ENCODE measurements at regions not wholly inside any gene's neighbourhood (a gene's known extent, or its start where the extent isn't known, plus 50 kb on each side); places are given as distances from the start of the nearest gene placed in this dataset.

DNA sequence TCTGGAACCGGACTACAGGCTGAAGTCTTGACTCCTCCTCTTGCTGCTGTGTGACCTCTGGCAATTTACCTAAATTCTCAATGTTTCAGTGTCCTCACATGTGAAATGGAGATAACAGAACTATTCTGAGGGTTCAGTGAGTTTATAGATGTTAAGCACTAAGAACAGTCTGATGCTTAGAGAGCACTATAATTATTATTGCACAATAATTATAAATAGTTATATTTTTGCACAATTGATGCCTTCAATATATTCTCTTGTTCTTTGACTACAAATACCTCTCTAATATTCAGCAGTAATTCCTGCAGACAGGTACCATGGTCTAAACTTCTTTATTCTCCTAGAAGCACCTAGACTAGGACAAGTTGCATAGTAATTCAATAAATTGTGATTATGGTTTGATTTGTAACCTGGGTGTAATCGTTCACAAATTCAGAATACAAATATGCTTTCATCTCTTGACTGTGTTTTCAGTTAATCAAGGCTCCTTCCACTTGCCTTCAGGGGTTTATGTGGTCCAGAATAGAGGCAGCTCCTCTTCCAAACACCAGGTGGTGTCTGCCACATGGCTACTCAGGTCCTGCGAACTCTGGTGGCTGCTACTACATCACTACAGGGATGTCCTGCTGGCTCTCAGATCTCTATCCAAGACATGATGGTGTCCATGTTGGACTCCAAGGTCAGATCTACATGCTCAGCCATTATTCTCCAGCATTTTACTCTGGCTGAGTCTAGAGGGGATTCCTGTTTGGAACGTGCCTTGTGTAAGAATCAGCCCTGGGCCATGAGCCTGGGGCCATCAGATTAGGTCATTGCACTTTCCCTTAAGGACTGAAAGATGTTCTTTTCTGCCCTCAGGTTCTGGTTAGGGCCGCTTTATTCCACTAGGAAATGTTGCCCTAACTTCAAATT is 103.4 kb downstream of the QRFPR start:
- no peak for DNase-seq (ENCODE audit: low spot score)

DNA sequence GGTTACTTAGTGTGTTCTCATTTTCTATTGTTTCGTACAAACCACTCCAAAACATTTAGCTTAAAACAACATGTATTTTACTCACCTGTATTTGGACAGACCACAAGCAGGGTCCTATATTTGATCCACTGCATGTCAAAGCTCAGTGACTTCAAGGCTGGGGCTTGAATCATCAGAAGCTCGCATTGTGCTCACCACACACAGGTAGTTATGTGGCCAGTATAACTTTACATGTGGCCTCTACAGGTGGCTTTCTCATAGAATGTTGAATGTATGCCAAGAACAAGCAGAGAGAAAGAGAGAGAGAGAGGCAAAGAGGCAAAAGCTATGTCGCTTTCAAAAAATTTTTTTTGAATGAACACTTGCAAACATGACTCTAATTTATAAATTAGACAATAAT is 107.6 kb downstream of the QRFPR start:
- no peak for DNase-seq (ENCODE audit: low spot score)

DNA sequence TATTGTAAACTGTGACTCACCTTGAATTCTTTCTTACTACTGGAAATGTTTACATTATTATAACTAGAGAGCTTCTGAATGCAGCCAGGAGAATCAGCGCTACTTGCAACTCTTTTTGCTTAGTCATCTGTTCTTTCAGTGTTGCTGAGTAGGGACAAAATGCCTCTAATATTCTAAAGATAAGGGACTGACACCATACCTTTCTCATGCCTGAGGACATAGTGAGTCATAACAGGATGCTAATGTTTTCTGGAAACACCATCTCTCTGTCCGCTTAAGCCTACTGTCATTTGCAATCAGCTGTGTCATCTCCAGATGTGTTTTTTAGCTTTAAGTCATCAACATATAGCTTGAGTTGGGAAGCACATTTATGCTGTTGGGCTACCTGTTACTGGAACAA is 108.3 kb downstream of the QRFPR start:
- DNase-seq (ENCODE audit: low spot score): peak; percentile 23

DNA sequence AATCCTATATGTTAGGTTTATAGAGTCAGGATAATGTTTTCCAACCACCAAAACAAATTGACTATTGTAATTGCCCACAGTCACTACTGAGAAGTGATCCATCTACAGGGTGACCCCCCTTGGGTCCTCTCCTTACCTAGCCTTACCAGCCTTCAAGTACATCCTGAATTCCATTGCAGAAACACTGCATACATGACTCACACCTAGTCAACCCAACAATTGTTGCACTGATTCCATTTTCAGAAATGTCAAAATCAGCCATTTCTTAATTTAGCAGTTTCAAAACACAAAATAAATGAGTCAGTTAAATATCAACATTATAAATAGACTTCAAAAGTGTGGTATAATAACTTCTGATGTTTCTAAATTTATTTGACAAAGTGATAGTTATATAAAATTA is 106.3 kb upstream of the TNIP3 start:
- DNase-seq (ENCODE audit: low spot score): no peak

DNA sequence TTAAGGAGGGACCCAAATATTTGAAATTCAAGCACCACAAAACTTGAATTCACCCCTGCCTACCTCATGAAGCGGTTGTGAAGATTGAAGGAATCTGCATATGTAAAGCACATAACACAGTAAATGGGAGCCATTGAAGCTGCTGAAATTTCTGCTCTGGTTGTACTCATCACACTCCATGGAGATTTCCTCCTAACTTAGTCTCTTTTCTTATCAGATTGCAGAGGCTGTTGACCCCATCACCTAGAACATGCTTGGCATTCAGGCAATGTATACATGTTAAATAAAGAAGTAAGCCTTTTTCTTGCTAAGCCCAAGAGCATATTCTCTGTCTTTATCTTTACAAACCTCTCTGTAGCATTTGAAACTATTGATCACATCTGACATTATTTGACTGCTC is 104.9 kb upstream of the TNIP3 start:
- no peak for DNase-seq (ENCODE audit: low spot score)

DNA sequence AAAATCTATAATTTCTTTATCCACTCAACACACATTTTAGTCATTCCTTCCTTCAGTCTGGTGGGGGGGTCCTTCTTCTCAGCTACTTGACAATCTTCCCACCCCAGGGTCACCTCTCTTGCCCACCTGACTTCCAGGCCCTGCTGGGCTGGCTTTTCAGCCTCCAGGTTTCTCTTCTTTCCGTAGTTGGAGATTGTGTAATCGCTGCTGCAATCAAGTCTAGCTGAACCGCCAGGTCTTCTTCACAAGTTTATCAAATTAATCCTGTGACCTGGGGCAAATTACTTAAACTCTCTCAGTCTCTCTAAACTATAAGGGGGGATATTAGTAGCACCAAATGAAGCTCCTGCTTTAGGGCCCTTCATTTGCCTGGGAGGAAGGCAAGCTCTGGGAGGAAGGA is 102.9 kb upstream of the TNIP3 start:
- no peak for DNase-seq (ENCODE audit: low spot score)

DNA sequence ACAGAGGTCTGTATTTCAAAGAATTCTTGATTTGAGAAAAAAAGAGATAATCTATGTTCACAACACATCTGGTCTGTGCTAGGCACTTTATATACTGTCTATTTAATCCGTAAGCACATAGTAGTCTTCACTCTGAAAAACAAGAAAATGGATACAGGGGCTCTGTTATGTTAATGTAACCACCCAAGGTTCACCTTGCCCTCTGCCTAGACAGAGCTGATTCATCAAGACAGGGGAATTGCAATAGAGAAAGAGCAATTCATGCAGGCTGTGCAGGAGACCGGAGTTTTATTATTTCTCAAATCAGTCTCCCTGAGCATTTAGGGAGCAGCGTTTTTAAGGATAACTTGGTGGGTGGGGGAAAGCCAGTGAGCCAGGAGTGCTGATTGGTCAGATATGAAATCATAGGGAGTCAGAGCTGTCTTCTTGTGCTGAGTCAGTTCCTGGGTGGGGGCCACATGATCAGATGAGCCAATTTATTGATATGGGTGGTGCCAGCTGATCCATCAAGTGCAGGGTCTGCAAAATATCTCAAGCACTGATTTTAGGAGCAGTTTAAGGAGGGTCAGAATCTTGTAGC is 92.9 kb upstream of the TNIP3 start:
- no peak for DNase-seq (ENCODE audit: low spot score)

DNA sequence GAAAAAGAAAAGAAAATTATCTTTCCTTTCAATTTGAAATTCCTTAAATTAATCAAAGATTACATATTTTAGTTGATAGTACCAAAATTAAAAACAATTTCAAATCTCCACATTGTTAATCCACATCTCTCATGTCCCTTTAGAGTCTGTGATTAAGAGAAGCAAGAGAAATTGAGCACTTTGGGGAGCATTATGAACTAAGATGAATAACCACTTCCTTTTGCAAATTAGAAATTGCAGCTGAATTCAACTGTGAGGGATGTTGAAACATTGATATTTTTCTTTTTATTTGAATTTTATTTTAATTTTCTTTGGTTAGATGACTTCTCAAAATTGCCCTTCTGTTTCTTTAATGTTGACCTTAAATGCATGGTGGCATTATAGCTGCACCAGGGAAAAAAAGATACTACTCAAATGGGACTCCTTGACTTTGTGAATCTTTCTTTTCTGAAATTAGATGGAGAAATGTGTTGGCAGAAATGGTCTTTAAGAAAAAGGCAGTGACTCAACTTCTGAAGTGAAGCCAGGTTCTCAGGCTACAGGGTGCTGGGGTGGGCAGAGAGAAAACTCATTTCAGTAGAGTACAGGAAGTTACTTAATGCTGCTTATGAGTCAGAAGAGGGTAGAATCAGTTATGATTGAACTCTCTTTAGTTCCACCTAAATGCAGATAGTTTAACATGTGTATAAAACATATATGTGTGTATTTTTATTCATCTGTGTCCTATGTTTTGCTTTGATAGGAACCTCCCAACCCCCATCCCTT is 92.0 kb upstream of the TNIP3 start:
- DNase-seq (ENCODE audit: low spot score): peak; percentile 74

DNA sequence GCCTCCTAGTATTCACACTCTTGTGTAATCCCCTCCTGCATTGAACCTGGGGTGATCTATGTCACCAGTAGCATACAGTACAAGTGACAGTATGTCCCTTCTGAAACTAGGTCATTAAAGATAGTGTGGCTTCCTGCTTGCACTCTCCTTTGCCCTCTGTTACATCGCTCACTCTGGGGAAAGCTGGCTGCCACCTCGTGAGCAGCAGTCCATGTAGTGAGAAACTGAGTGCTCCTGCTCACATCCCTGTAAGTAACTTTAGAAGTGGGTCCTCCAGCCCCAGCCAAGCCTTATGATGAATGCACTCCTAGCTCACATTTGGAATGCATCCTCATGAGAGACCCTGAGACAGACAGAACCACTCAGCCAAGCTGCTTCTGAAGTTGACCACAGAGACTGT is 89.8 kb upstream of the TNIP3 start:
- peak; percentile 40 for DNase-seq (ENCODE audit: low spot score)

DNA sequence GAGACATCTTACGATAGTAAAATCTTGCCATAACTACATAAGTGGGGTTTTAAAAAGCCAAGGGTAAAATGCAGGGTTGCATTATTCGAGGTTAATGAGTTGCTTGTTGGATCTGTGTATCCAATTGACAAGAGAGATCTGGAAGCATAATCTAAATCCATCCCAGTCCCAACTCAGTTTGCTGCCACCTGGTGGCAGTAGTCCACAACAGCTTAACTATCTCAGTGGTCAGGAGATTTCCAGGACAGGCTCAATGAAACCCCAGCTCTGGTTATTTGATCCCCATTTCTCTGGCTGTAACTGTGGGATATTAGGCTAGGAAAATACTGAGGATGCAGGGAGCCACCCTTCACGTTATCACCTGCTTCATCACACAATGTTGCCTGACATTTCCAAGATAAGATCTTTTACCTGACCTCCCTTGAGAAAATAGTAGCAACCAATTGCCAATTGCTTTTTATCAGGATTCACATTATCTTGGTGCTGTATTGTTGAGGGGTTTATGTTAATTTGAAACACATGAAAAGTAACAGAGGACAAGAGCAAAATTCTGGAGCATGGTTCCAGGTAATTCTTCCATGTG is 88.2 kb upstream of the TNIP3 start:
- DNase-seq (ENCODE audit: low spot score): peak; percentile 65

DNA sequence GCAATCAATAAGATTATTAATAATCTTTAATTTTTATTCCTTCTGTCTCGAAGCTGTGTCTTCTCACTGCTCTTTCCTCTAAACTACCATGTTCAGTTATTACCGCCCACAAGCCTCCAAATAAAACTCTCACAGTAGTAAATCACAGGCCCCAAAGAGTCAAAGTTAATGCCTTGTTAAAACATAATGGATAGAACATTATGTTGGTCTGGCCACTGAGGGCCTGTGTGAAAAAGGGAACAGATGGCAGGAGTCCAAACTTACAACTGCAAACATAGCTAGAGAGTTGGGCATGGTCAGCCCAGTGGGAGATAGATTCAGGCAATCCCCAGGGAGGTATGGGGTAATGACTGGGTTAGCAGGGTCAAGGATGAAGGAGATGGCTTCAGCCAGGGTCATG is 84.6 kb upstream of the TNIP3 start:
- DNase-seq (ENCODE audit: low spot score): no peak

DNA sequence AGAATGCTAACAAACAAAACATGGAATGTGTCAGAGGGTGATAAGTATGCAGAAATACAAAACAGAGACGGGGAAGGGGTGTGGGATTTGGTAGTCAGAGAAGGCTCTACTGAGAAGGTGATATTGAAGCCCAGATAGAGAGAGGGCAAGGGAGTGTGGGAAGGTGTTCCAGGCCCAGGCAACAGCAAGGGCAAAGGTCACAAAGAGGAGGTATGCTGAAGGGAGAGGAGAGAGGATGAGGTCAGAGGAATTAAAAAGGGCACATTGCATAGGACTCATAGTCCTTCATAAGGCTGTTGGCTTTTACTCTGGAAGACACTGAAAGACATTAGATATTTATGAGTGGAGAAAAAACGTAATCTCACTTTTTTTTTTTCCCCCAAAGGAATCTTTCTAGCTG is 82.6 kb upstream of the TNIP3 start:
- DNase-seq (ENCODE audit: low spot score): no peak

DNA sequence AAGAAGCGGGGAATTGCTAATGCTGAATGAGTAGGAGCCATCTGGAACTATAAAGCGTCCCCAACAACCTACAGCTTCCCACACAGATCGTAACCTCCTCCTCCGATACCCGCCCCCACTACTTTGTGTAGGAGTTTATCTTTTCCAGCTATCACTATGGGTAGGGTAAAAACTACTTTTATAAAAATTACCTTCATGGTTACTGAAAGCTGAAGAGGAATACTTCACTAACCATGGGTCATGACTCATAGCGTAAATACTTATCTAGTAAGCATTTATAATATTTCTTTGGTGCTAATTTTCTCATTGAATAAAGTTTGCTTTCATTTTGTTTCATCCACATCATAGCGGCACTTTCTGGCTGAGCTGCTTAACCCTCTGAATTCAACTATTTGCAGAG is 79.4 kb upstream of the TNIP3 start:
- DNase-seq (ENCODE audit: low spot score): no peak

DNA sequence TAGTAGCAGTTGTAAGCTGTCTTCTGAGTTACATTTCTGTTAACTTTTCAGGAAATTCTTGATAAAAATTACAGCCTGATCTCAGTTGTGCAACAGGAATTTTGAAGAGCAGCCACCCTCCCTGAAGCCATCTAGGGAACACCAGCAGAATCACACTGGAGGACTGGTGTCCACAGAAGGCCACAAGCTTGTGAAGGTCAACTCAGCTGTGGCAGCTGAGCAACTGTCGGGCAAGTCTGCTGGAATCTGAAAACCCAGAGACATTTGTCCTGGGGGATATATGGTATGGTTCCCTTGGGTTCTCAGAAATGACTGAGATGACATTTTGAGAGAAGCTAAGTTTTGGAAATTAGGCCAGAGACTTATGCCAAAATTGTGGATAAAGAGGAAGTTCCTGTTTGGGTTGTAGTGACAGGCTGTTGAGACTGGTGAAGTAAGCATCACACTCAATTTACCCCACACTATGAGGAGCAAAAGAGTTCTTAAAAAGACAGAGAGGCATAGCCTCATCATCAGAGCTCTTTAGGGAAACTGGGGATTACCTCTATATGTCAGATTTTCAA is 78.1 kb upstream of the TNIP3 start:
- no peak for DNase-seq (ENCODE audit: low spot score)

DNA sequence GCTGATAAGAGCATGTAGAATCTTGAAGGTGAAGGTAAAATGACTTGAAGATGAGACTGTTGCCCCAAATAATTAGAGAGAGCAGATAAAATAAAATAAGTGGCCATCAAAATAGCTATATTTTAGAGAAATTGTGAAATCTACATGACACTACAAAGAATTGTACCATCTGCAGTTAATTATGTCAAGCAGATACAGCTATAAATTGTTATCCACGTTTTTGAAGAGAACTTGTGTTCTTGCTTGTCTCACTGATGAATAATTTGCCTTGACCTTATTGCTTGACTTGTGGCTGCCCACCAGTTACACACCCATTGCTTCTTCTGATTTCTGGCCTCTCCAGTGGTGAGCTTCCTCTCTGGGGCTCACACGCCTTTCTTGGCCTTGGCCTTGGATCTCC is 75.8 kb upstream of the TNIP3 start:
- no peak for DNase-seq (ENCODE audit: low spot score)

DNA sequence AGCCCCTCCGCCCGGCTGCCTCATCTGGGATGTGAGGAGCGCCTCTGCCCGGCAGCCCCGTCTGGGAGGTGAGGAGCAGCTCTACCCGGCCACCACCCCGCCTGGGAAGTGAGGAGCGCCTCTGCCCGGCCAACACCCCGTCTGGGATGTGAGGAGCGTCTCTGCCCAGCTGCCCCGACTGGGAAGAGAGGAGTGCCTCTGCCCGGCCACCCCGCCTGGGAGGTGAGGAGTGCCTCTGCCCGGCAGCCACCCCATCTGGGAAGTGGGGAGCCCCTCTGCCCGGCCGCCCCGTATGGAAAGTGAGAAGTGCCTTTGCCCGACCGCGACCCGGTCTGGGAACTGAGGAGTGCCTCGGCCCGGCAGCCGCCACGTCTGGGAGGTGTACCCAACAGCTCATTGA is 74.3 kb upstream of the TNIP3 start:
- no peak for DNase-seq (ENCODE audit: low spot score)

DNA sequence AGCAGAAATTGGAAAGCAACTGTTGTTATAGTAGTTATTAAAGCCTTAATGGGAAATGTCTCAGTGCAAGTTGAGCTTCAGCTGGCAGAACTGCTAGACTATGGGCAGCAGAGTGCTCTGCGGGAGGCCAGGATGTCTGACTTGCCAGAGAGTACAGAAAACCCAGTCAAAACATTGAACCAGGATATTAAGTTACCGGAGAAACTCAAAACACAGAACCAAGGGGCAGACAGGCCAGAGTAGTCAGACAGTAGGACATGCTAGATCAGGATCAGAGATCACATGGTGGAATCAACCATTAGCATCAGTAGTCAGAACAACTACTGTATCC is 72.9 kb upstream of the TNIP3 start:
- DNase-seq (ENCODE audit: low spot score): no peak

DNA sequence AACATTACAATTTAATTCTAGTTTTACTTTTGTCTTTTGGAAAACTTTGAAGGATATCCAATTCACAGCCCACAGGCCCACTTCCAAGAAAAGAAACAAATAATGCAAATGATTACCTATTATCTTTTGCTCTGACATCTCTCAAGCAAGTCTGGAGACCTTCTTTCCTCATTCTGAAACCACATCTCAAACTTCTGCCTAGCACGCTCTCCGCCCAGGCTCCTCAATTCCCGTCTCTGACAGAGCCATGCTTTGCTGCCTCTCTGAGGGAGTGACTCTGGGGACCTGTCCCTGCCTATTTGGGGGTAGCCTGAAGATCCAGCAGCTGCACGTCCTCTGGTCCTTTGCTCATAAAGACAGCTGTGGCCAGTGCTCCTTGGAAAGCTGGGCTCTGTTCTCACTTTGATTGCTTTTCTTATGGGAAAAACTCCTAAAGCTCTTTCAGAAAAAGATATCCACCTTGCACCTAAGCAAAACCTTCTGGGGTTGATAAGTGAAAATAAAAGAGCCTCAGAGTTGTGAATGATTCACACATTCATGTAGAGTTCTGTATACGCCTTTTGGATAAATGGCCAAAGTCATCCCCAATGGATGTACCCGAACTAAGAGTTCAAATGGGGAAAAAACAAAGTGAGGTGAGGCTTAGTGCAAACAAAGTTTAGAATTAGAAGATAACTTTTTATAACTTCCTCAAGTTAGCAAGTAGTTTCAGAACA is 72.4 kb upstream of the TNIP3 start:
- DNase-seq (ENCODE audit: low spot score): no peak

DNA sequence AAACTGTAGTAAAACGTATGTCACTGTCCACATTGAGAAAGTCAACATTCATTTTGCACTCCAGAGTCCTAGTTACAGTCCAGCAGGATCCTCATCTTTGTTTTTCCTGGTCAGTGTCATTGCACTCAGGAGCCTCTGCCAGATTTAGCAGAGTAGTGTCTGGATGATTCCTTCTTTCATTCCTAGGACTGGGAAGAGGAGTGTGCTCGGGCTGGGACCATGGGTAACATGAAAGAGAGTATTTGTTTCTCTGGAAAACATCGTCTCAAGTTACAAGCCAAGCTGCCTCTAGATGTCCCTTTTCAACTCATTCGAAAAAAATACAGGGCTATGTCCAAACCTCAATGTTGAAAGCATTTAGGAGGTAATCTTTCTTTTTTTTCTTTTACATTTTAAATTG is 69.9 kb upstream of the TNIP3 start:
- no peak for DNase-seq (ENCODE audit: low spot score)

DNA sequence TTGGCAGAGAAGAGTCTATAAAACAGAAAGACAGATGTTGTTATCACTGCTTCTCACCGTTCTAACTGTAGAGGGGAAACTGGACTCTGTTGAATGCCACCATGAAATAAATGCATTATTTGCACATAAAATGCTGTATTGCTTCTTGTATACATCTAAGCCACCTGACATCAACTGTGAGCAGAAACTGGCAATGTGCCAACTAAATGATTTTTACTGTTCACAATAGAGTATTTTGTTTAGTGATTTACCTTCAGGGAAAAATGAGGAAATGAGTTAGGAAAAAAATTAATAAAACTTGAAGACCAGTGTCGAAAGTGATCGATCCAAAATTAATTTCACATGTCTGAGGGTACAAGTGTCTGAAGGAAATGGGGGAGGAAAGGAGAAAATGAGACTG is 65.9 kb upstream of the TNIP3 start:
- DNase-seq (ENCODE audit: low spot score): no peak

DNA sequence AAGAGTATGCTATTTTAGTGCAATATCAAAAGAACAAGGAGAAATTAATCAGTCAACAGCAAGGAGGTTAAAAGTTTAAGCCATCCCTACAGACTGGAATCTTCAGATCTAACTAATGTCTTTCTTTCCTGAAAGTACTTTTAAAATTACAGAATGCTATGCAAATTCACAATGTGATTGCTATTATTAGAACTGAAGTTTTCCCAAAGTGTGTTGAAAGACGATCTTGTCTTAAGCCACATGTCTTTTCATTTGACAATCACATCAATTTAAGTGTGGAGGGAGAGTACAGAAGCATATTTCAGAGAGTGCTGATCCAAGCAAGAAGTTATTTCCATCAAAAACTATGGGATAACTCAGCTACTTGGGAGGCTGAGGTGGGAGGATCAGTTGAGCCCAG is 64.7 kb upstream of the TNIP3 start:
- DNase-seq (ENCODE audit: low spot score): no peak

DNA sequence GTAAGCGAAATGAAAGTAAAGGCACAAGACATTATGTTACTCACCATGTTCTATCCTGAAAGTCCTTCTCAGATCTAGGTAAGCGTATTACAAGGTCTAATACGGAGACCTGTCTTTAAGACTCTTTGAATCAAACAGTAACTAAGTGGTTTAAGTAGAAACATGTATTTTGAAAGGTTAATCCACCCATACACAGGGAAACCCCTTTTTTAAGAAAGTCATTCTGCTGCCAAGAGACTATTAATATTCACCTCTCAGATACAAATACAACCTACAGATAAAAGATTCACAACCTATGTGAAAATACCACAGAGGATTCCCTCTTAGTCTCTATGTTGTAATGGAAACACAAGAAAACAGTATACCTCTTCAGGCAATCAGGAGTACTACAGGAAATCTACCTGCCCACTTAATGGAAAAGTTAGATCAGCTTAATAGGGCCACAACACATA is 63.2 kb upstream of the TNIP3 start:
- DNase-seq (ENCODE audit: low spot score): peak; percentile 34
